ENCODE measurements at regions not wholly inside any gene's neighbourhood (a gene's known extent, or its start where the extent isn't known, plus 50 kb on each side); places are given as distances from the start of the nearest gene placed in this dataset.

DNA sequence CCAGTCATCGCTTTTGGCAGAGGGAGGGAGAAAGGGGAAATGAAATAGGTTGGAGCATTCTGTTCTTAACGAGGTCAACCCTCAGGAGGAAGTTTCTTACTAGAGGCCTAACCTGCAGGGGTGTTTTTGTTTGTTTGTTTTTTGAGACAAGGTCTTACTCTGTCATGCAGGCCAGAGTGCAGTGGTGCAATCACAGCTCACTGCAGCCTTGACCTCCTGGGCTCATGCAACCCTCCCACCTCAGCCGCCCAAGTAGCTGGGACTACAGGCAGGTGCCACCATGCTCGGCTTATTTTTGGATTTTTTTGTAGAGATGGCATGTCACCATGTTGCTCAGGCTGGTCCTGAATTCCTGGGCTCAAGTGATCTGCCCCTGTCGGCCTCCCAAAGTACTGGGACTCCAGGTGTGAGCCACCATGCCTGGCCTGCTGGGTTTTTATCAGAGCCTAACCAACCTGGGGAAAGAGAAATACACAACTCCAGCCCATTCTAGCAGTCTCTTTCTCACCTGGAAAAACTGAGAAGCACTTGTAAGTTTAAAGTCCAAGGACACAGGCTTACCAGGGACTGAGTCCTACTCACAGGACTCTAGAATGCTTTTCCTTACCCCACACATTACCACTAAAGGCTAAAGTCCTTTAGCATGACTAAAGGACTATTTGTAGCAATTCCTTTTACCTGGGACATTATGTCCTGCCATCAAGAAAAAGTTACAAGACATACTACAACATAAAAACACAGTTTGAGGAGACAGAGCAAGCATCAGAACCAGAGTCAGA is 101.0 kb upstream of the EGFR start:
- dilution Hi-C loops (cut with MboI; ENCODE audit: extremely low pct_ligation_motif_present, low sequenced_read_pairs) = no loop called here
- no peak for TF ChIP-seq EZH2 (IDR thresholded peaks at IDR 0.05; ENCODE audit: low read length)
- TF ChIP-seq, protein P1, sequence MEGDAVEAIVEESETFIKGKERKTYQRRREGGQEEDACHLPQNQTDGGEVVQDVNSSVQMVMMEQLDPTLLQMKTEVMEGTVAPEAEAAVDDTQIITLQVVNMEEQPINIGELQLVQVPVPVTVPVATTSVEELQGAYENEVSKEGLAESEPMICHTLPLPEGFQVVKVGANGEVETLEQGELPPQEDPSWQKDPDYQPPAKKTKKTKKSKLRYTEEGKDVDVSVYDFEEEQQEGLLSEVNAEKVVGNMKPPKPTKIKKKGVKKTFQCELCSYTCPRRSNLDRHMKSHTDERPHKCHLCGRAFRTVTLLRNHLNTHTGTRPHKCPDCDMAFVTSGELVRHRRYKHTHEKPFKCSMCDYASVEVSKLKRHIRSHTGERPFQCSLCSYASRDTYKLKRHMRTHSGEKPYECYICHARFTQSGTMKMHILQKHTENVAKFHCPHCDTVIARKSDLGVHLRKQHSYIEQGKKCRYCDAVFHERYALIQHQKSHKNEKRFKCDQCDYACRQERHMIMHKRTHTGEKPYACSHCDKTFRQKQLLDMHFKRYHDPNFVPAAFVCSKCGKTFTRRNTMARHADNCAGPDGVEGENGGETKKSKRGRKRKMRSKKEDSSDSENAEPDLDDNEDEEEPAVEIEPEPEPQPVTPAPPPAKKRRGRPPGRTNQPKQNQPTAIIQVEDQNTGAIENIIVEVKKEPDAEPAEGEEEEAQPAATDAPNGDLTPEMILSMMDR (optimal IDR thresholded peaks at IDR 0.05 in 1 of 3, IDR thresholded peaks at IDR 0.05 in 1 of 3, conservative IDR thresholded peaks at IDR 0.05 in 1 of 3; ENCODE audit: extremely low read depth in 1 of 3, insufficient read depth in 2 of 3, low read length in 3 of 3) = no peak
- no peak for DNase-seq (ENCODE audit: low read depth, low spot score)
- no peaks in the 10 kb centered on the region for H3K36me3 ChIP-seq (ENCODE audit: control insufficient read depth in 2 of 2, extremely low read depth in 1 of 2, insufficient read depth in 2 of 2, low read length in 2 of 2)
- FAIRE-seq = no peak
- H3K9ac ChIP-seq (ENCODE audit: control insufficient read depth, extremely low read depth, insufficient read depth, low read length) = no peak overlapping the region
- no peak overlapping the region for H3K4me2 ChIP-seq (ENCODE audit: control insufficient read depth, extremely low read depth, insufficient read depth, low read depth, low read length)
- no peaks in the 10 kb centered on the region for H3K9me1 ChIP-seq (ENCODE audit: control insufficient read depth, extremely low read depth, insufficient read depth, low read length)
- no peak overlapping the region for H2AFZ ChIP-seq (ENCODE audit: control insufficient read depth, low read length)
- no peaks in the 10 kb centered on the region for H3K9me3 ChIP-seq (ENCODE audit: control insufficient read depth, low read depth, low read length)
- H3K79me2 ChIP-seq (ENCODE audit: control insufficient read depth, insufficient read depth, low read length) = no peaks in the 10 kb centered on the region
- no peaks in the 10 kb centered on the region for H3K27me3 ChIP-seq (ENCODE audit: control insufficient read depth, extremely low read depth, insufficient read depth, low read length)
- no peaks in the 10 kb centered on the region for H4K20me1 ChIP-seq (ENCODE audit: control insufficient read depth, extremely low read depth, insufficient read depth, low read length)
- no peak overlapping the region for H3K27ac ChIP-seq (ENCODE audit: control insufficient read depth, insufficient read depth, low read length)
- no peaks in the 10 kb centered on the region for H3K4me1 ChIP-seq (ENCODE audit: control insufficient read depth, extremely low read depth, insufficient read depth, low read length)
- no peak overlapping the region for H3K4me3 ChIP-seq (ENCODE audit: control insufficient read depth in 2 of 3, extremely low read depth in 1 of 3, insufficient read depth in 2 of 3, low read depth in 1 of 3, low read length in 3 of 3)

DNA sequence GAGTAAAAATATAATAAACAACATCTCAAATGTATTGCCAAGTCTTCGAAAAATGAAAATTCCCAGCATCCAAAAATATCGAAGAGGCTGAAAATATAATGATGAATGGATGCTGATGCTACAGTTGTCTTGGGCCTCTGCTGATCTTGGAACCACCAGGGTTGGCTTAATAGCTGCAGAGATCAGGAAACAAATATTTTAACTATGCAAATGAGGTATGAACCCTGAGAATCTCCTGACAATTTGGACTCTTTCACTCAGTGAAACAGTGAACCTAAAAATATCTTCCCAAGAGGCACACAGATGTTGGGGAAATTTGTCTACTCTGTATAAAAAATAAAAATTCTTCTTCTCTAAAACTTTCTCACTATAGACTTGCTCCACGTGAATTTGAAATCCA is 97.7 kb upstream of the EGFR start:
- H3K9me3 ChIP-seq (ENCODE audit: control insufficient read depth, low read depth, low read length) = no peaks in the 10 kb centered on the region
- no peak overlapping the region for H3K9ac ChIP-seq (ENCODE audit: control insufficient read depth, extremely low read depth, insufficient read depth, low read length)
- no peaks in the 10 kb centered on the region for H3K27me3 ChIP-seq (ENCODE audit: control insufficient read depth, extremely low read depth, insufficient read depth, low read length)
- no peak overlapping the region for H3K27ac ChIP-seq (ENCODE audit: control insufficient read depth, insufficient read depth, low read length)
- no peak overlapping the region for H3K4me2 ChIP-seq (ENCODE audit: control insufficient read depth, extremely low read depth, insufficient read depth, low read depth, low read length)
- no peak overlapping the region for H2AFZ ChIP-seq (ENCODE audit: control insufficient read depth, low read length)
- dilution Hi-C loops (cut with MboI; ENCODE audit: extremely low pct_ligation_motif_present, low sequenced_read_pairs) = no loop called here
- H3K9me1 ChIP-seq (ENCODE audit: control insufficient read depth, extremely low read depth, insufficient read depth, low read length) = no peaks in the 10 kb centered on the region
- TF ChIP-seq EZH2 (IDR thresholded peaks at IDR 0.05; ENCODE audit: low read length) = no peak
- TF ChIP-seq, protein P1 (optimal IDR thresholded peaks at IDR 0.05 in 1 of 3, IDR thresholded peaks at IDR 0.05 in 1 of 3, conservative IDR thresholded peaks at IDR 0.05 in 1 of 3; ENCODE audit: extremely low read depth in 1 of 3, insufficient read depth in 2 of 3, low read length in 3 of 3) = no peak
- H3K4me3 ChIP-seq (ENCODE audit: control insufficient read depth in 2 of 3, extremely low read depth in 1 of 3, insufficient read depth in 2 of 3, low read depth in 1 of 3, low read length in 3 of 3) = no peak overlapping the region
- no peaks in the 10 kb centered on the region for H4K20me1 ChIP-seq (ENCODE audit: control insufficient read depth, extremely low read depth, insufficient read depth, low read length)
- H3K4me1 ChIP-seq (ENCODE audit: control insufficient read depth, extremely low read depth, insufficient read depth, low read length) = no peaks in the 10 kb centered on the region
- no peaks in the 10 kb centered on the region for H3K36me3 ChIP-seq (ENCODE audit: control insufficient read depth in 2 of 2, extremely low read depth in 1 of 2, insufficient read depth in 2 of 2, low read length in 2 of 2)
- H3K79me2 ChIP-seq (ENCODE audit: control insufficient read depth, insufficient read depth, low read length) = no peaks in the 10 kb centered on the region
- no peak for FAIRE-seq
- DNase-seq (ENCODE audit: low read depth, low spot score) = no peak
